SIG-M5 (cell line): ENCODE measurements at regions not wholly inside any gene's neighbourhood (a gene's known extent, or its start where the extent isn't known, plus 50 kb on each side); places are given as distances from the start of the nearest gene placed in this dataset.
"Not testable (repeated sequence)": the region's sequence is repeated elsewhere in the genome, so short reads cannot be mapped to it uniquely, and the experiment has no call there.

Source experiments
- DNase-seq: peaks from one replicate; lab custom pipeline; 2025; lab: John Stamatoyannopoulos, UW

DNA sequence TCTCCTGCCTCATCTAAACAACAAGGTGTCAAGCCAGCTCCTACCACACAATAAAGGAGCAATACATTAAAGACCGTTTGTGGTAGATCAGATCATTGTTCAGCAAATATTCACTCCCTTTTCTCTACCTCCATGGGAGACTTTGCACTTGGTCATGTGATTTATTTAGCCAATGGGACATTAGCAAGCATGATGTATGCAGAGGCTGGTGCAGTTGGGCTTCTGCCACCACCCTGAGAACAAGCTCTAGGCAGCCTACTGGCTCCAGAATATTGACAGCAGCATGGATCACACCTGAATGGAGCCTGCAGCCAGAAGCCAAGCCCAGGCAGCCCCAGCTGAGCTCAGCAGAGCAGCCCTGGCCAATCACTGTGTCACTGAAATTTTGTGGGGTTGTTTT, 99.4 kb upstream of the UBE2E2 start:
- no peak for DNase-seq

DNA sequence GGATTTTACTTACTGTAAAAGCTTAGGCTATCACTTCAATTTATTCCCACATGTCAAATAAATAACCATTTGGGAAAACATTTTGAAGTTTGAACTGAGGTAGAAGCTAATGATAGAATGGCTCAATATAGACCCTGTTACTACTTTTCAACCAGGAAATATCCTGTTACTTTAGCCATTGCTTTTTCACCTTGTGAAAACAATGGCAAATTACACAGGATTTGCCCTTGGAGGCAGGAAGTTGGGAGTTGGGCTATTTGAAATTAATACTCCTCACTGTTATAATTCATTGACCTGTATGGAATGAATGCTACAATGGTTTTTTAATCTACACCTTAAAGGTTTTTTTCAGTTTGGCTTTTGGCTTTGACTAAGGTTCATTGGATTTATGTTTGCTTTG, 98.1 kb upstream of the UBE2E2 start:
- no peak for DNase-seq

DNA sequence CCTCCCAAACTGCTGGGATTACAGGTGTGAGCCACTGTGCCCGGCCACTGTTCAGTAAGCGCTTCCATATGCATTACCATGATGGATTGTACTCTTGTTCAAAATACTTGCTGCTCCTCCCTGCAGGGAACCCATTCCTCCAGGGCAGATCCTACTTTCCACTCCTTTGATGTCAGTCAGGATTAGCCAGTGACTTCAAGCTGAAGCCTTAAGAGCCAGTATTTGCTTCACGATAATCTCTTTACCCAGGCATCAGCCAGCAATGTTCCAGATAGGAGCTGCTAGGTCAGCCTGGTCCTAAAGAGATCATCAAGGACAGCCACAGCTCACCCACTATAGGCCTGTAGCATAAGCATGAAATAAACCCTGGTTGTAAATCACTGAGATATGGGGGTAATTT, 96.5 kb upstream of the UBE2E2 start:
- DNase-seq, result no peak

- no peak for DNase-seq
These were observed 95.9 kb upstream of the UBE2E2 start for GRCh38 chr3:23107221-23107620.

DNA sequence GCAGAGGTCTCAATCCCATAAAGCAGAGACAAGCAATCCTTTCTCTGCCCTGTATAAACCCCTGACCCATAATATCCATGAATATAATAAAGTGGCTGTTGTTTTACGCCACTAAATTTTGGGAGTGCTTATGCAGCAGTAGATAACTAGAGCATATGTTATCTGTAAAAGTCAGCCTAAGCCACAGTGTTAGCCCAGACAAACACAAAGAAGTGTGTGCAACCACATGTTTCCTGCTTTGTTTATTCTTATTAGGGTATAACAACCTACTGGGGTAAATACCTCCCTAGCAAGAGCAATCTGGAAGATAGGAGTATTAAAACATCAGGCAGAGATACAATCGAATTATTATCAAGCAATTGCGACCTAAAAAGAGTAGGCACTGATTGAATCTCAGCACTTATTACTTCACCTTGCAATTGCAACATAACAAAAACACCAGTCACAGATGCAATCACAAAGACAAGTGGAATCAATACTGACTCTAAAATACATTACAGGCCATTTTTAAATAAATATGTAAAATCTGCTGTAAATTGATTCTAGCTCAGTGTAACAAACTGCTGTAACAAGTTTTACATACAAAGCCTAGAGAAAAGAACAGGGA, 94.6 kb upstream of the UBE2E2 start:
- no peak for DNase-seq

- DNase-seq, result no peak
These were observed 91.8 kb upstream of the UBE2E2 start for GRCh38 chr3:23111286-23111685.

DNA sequence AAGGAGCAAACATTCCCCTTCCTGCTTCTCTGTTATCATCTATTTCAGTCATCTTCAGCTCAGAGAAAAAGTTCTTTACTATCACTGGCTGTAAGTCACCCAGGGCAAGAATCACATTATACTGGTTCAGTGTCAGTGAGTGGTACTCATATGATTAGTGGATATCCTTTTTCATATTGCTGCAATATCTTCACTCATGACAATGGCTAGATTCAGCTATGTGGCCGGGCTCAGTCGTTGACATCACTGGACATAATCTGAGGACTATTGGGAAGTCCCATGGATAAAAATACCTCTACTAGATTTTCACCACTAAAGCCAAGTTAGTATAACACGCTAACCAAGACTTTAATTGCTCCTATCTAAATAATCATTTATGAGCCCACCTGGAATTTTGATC, 91.3 kb upstream of the UBE2E2 start:
- no peak for DNase-seq

DNA sequence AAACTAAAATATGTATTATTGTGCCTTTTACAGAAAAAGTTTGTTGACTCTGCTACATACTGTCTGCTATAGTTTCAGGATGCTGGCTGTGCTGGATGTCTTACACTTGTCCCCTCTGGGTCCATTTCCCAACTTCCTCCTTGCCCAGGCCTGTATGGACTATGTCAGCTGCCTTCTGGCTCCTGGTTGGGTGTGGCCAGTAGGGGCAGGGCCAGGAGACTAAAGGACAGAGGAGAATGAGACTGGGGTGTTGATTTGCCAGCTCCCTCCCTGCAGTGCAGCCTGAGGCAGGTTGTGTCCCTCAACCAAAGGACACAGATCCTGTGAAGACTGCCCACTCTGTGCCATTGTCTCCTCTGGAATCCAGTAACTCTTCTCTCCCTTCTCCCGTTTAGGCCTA, 90.6 kb upstream of the UBE2E2 start:
- DNase-seq, result no peak

GRCh38 chr3:23113455-23114171, 89.5 kb upstream of the UBE2E2 start:
- DNase-seq, result peak; percentile 70

DNA sequence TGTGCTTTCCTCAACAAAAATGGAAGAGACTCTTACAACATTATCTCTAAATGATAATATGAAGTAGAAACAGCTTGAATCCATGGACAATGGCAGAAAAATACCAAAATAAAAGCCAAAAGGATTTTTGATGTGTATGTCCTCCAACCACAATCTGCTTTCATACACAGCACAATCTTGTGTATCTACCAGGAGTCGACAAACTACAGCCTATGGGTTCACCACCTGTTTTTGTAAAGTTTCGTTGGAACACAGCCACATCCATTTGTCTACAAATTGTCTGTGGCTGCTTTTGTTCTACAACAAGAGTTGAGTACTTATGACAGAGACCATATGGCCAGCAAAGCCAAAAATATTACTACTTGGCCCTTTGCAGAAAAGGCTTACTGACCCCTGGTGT, 88.7 kb upstream of the UBE2E2 start:
- no peak for DNase-seq

- no peak for DNase-seq
These were observed 87.8 kb upstream of the UBE2E2 start for GRCh38 chr3:23115171-23115877.

GRCh38 chr3:23116081-23116837, 86.9 kb upstream of the UBE2E2 start:
- no peak for DNase-seq

- no peak for DNase-seq
These were observed 85.3 kb upstream of the UBE2E2 start for GRCh38 chr3:23117856-23118255.

- no peak for DNase-seq
These were observed 75.9 kb upstream of the UBE2E2 start for GRCh38 chr3:23127196-23127595.

DNA sequence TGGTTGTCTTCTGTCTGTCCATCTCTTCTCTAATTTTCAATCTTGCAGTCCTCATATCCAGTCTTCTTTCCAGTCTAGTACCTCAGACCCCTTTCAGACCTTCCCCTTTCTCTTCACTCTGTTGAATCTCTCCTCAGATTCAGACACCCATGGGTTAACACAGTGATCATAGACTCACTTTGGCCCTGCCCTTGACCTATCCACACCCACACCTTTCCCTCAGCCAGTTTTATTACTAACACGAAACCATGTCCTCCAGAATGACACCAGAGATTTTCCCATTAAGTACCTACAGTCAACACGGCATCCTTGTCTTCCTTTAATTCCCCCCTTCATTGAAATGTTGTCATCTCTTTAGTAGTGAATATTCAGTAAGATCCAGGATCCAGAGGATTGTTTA, 74.5 kb upstream of the UBE2E2 start:
- no peak for DNase-seq

DNA sequence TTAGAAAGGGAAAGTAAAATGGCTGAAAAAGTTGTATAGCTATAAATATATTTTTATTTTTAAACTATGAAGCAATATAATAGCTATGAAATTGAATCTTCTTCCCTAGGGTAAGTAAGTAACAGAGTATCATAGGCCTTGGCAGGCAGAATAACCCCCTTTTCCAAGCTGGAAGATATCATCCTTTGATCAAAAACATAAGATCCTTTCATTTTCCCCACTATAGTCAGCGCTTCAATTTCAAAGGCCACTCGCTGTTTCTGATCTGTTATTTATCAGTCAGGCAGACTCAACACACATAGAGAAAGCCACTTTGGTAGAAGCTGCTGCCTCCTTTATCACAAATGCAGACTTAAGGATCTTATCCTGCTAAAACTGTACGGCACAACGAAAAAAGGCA, 74.0 kb upstream of the UBE2E2 start:
- no peak for DNase-seq

GRCh38 chr3:23129817-23130216, 73.3 kb upstream of the UBE2E2 start:
- no peak for DNase-seq

DNA sequence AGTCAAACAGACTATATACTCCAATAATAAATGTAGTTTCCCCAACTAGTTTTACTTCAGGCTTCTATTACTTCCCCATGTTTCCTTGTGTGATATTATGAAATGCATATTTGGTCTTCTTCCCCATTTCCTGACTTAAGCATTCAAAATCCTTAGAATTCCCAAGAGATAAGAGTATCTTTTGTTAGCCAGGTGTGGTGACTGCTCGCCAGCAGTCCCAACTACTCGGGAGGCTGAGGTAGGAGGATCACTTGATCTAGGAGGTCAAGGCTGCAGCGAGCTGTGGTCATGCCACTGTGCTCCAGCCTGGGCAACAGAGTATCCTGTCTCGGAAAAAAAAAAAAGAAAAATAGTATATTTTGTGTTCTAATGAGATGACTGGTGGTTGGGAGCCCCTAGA, 72.7 kb upstream of the UBE2E2 start:
- DNase-seq, result no peak

GRCh38 chr3:23135026-23135785, 67.9 kb upstream of the UBE2E2 start:
- no peak for DNase-seq

DNA sequence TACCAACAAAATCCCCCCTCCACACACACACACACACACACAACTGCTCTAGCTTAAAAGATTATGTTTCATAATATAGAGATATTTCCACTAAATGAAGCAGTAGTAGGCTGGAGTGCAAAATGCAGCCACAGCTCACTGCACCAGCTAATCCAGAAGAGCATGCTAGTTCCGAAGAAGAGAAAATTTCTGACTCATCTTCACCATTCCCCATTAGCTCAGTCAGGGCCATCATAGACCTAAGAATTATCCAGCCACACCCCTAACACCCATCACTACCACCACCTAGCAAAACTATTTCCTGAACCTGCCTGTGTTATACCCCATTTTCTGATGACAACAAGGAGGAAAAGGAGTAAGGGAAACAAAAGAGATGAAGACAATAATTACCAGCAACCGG, 67.1 kb upstream of the UBE2E2 start:
- no peak for DNase-seq

GRCh38 chr3:23144051-23144450, 59.1 kb upstream of the UBE2E2 start:
- not testable (repeated sequence) for DNase-seq

GRCh38 chr3:23146163-23146562, 57.0 kb upstream of the UBE2E2 start:
- DNase-seq, result no peak
